ENCODE measurements at regions not wholly inside any gene's neighbourhood (a gene's known extent, or its start where the extent isn't known, plus 50 kb on each side); places are given as distances from the start of the nearest gene placed in this dataset.

DNA sequence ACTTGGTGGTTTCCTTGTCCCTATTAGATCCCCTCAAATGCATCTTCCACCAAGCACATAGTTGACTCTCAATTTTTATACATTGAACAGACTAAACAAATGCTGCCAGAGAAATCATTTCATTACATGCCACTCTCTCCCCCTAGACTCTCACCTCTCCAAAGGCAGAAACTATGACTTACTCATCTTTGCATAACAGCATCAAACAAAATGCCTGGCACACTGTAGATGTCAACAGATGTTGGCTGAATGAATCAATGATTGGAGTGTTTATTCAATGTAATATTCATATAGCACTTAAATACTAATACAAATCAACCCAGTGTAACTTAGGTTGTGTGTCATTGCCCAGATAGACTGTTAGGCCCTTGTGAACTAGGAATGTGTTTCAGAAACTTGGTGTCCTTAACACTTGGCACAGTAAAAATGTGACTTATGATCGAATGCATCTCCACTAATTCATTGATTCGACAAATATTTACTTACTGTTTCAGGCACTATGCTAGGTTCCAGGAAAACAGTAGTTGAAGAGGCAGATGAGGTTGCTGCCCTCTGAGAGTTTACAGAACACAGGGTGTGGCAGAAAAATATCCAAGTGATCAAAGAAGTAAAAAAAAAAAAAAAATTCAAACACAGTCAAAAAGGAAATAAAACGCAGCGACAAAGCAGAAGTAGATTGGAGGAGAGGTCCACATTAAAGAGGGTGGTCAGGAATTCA lies 188.5 kb upstream of the LRRN1 start:
- Mint-ChIP-seq H3K9me3 (peaks cover 0 to 11% (median 2%) of the 10 kb centered on the region in 9 donors), H3K27ac (no peak overlapping the region), H3K27me3 (peaks cover 0 to 18% (median 0%) of the 10 kb centered on the region in 5 donors), H3K36me3 (peaks cover 0 to 5% (median 0%) of the 10 kb centered on the region in 3 donors), H3K4me1 (no peaks in the 10 kb centered on the region), H3K4me3 (no peak overlapping the region)
- ATAC-seq (no peak), DNase-seq (no peak)
- POLR2A ChIA-PET, result no interaction called here

DNA sequence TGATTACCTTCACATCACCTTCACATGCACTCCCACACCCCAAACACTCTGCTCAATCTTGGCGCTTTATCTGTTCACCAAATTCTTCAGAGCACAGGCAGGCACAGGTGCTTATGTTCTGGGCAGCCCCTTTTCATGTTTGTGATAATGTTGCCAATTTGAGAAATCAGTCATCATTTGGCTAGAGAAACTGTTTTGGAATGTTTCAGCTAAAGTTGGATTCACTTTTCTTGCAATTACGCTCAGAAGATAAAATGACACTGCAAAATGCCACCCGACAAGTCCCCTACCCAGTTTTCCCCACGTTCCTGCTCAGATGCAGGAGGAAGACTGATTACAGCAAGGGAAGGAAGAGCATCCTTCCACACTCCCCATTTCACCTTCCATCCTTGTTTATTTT lies 192.9 kb upstream of the LRRN1 start:
- peaks cover 0 to 11% (median 2%) of the 10 kb centered on the region in 9 donors for H3K9me3 Mint-ChIP-seq
- H3K4me1 Mint-ChIP-seq, result peaks cover 0 to 4% (median 0%) of the 10 kb centered on the region in 4 donors
- peaks cover 0 to 12% (median 3%) of the 10 kb centered on the region in 5 donors for H3K27me3 Mint-ChIP-seq
- ATAC-seq, result no peak
- no peak overlapping the region for H3K27ac Mint-ChIP-seq
- DNase-seq, result no peak
- POLR2A ChIA-PET, result no interaction called here
- H3K4me3 Mint-ChIP-seq, result no peak overlapping the region
- peaks cover 0 to 5% (median 0%) of the 10 kb centered on the region in 3 donors for H3K36me3 Mint-ChIP-seq

DNA sequence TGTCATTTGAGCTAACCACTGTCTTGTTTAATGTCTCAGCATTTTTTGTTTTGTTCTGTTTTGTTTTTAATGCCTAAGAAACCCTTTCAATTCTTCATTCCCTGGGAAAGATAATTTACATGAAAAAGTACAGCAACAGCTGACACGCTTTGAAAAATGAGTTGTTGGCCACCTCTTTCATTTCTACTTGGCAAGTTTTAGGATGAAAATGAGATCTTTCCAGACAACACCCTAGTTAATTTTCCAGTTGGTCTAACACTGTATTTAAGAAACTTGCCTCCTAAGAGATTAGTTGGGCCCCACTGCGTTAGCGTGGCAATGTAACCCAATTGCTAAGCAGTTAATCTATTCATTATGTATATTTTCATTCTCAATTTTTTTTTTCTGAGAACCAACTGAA lies 194.0 kb upstream of the LRRN1 start:
- Mint-ChIP-seq H3K4me1 (peaks cover 0 to 4% (median 0%) of the 10 kb centered on the region in 4 donors), H3K4me3 (no peak overlapping the region), H3K27me3 (peaks cover 0 to 8% (median 3%) of the 10 kb centered on the region in 5 donors), H3K9me3 (peaks cover 0 to 11% (median 2%) of the 10 kb centered on the region in 9 donors), H3K27ac (no peak overlapping the region), H3K36me3 (peaks cover 0 to 5% (median 0%) of the 10 kb centered on the region in 3 donors)
- DNase-seq (no peak), ATAC-seq (no peak)
- POLR2A ChIA-PET, result no interaction called here

DNA sequence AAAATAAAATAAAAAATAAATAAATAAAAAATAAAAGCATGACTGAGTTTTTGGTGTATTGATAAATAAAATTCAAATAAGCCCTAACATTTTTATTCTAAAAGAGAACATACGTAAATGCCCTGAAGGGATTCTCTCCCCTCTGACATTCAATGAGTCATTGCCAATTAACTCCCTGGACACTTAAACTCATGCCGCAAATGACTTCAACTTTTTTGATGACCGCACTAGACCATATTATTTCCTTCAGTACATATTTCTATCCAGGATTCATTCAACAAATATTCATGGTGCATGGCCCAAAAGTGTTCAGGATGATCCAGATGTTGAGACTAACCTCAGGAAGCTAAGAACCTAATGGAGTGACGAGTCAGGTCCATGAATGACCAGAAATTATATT lies 195.9 kb upstream of the LRRN1 start:
- ATAC-seq (no peak), DNase-seq (no peak)
- Mint-ChIP-seq H3K27ac (no peak overlapping the region), H3K9me3 (no peaks in the 10 kb centered on the region), H3K4me3 (no peak overlapping the region), H3K36me3 (no peaks in the 10 kb centered on the region), H3K4me1 (peaks cover 0 to 4% (median 0%) of the 10 kb centered on the region in 4 donors), H3K27me3 (peaks cover 0 to 8% (median 3%) of the 10 kb centered on the region in 5 donors)
- POLR2A ChIA-PET, result no interaction called here

DNA sequence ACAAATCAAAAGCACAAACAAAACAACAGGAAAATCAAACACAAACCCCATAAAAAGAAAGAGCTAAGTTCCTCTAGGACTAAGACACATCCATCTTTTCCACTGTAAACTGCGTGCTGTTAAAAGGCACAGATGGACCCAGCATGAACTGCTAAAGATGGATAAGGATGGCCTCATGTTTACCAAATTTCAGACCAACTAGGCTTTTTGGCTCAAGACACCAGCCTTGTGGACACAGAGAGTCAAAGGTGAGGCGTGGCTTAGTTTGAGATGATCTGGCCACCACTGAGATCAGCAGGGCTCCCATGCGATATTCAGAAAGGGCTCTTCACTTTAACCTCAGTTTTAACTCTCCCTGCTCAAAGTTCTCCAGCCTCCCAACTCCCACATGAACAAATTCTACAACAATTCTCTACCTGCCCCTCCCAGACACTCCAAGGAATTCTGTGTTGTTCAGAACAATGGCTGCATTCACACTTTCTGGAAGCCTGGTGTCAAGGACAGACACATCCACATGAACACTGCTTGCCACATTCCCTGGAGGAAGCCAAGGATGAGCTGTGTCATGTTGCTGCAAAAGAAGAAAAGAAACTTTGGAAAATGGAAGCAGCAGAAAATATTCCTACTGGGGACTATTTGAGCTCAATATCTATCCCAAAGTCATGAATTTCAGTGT lies 198.4 kb upstream of the LRRN1 start:
- H3K9me3 Mint-ChIP-seq, result peaks cover 0 to 2% (median 0%) of the 10 kb centered on the region in 9 donors
- H3K27ac Mint-ChIP-seq, result no peak overlapping the region
- DNase-seq, result no peak
- peaks cover 0 to 4% (median 0%) of the 10 kb centered on the region in 4 donors for H3K4me1 Mint-ChIP-seq
- ATAC-seq, result no peak
- no peak overlapping the region for H3K4me3 Mint-ChIP-seq
- H3K27me3 Mint-ChIP-seq, result peaks cover 0 to 8% (median 0%) of the 10 kb centered on the region in 5 donors
- H3K36me3 Mint-ChIP-seq, result no peaks in the 10 kb centered on the region
- POLR2A ChIA-PET, result no interaction called here

DNA sequence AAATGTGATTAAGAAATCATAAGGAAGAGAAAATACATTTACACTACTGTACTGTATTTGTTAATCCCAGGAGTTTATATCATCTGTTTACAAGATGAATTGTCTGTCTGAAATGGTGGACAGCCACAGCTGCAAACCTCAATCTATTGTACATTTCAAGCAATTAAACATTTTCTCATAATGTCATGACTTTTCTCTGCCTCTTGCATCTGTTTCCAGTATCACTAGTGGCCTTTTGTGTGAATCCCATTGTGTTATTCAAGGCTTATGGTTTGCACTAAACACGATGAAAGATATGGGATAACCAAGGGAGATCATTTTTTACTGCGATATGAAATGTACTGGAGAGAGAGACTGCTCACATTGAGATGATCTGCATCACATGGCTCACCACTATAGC lies 200.2 kb upstream of the LRRN1 start:
- Mint-ChIP-seq H3K4me3 (no peak overlapping the region), H3K27me3 (peaks cover 0 to 8% (median 0%) of the 10 kb centered on the region in 5 donors), H3K27ac (no peak overlapping the region), H3K36me3 (no peaks in the 10 kb centered on the region), H3K9me3 (peaks cover 0 to 4% (median 0%) of the 10 kb centered on the region in 9 donors), H3K4me1 (peaks cover 0 to 4% (median 0%) of the 10 kb centered on the region in 4 donors)
- no peak for DNase-seq
- POLR2A ChIA-PET, result no interaction called here
- ATAC-seq, result no peak

DNA sequence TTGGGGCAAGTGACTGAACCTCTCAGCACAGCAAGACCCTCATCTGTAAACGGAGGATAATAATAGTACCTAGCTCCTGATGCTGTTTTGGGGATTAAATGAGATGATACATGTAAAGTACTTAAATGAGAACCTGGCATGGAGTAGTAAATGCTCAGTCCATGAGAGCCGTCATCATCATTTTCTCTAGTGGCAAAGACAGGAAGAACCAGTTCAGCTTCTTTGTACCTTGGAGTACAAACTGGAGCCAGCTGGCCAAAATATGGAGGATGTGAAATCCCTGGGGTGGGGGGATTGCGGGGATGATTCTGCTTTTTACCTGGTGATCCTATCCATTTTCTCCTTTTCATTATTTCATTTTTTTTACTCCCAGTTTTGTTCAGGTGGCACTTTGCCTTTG lies 204.2 kb upstream of the LRRN1 start:
- ATAC-seq, result no peak
- DNase-seq, result no peak
- H3K4me3 Mint-ChIP-seq, result no peak overlapping the region
- POLR2A ChIA-PET, result no interaction called here
- no peak overlapping the region for H3K27ac Mint-ChIP-seq
- peaks cover 0 to under 1% (median 0%) of the 10 kb centered on the region in 4 donors for H3K4me1 Mint-ChIP-seq
- no peaks in the 10 kb centered on the region for H3K27me3 Mint-ChIP-seq
- peaks cover 0 to 7% (median 0%) of the 10 kb centered on the region in 9 donors for H3K9me3 Mint-ChIP-seq
- H3K36me3 Mint-ChIP-seq, result no peaks in the 10 kb centered on the region

DNA sequence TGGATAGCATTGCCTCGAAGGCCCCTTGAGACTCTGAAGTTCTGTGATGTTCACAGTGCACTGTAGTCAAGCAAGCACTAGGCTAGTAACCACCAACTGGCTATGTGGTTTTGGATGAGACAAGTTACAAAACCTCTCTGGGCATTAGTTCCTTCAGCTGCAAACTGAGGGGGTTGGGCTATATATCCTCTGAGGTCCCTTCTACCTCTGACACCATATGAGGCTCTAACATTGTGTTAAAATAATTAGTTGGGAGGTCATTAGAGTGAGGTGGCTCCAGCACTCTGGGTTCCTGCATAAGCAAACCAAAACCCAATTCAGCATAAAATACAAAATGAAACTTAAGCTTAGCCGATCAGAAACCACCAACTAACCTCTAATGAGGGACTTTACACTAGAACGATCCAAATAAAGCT lies 209.5 kb upstream of the LRRN1 start:
- H3K27me3 Mint-ChIP-seq, result peaks cover 0 to 2% (median 0%) of the 10 kb centered on the region in 5 donors
- POLR2A ChIA-PET, result no interaction called here
- no peak for DNase-seq
- no peak overlapping the region for H3K4me3 Mint-ChIP-seq
- H3K4me1 Mint-ChIP-seq, result peaks cover 0 to 2% (median 0%) of the 10 kb centered on the region in 4 donors
- no peaks in the 10 kb centered on the region for H3K36me3 Mint-ChIP-seq
- H3K9me3 Mint-ChIP-seq, result peaks cover 0 to 7% (median 0%) of the 10 kb centered on the region in 9 donors
- ATAC-seq, result no peak
- H3K27ac Mint-ChIP-seq, result no peak overlapping the region

DNA sequence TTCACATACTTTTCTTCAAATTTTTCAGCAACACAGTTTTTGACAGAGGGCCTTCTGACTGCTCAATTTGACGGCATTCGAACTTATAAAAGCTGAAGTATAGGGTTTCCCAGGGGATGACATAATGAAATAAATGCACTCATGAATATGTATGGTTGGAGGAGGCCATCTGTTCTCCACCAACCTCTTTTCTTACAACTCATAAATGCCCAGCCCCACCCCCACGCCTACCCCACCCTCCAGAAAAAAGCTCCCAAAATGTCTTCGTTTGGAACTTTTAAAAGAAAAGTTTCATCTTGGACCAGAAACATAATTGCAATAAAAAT lies 211.6 kb upstream of the LRRN1 start:
- peaks cover 0 to 2% (median 0%) of the 10 kb centered on the region in 5 donors for H3K27me3 Mint-ChIP-seq
- ATAC-seq (no peak), DNase-seq (no peak)
- H3K27ac Mint-ChIP-seq, result no peak overlapping the region
- peaks cover 0 to 5% (median 0%) of the 10 kb centered on the region in 9 donors for H3K9me3 Mint-ChIP-seq
- POLR2A ChIA-PET, result no interaction called here
- peaks cover 0 to 2% (median 0%) of the 10 kb centered on the region in 4 donors for H3K4me1 Mint-ChIP-seq
- no peaks in the 10 kb centered on the region for H3K36me3 Mint-ChIP-seq
- no peak overlapping the region for H3K4me3 Mint-ChIP-seq

DNA sequence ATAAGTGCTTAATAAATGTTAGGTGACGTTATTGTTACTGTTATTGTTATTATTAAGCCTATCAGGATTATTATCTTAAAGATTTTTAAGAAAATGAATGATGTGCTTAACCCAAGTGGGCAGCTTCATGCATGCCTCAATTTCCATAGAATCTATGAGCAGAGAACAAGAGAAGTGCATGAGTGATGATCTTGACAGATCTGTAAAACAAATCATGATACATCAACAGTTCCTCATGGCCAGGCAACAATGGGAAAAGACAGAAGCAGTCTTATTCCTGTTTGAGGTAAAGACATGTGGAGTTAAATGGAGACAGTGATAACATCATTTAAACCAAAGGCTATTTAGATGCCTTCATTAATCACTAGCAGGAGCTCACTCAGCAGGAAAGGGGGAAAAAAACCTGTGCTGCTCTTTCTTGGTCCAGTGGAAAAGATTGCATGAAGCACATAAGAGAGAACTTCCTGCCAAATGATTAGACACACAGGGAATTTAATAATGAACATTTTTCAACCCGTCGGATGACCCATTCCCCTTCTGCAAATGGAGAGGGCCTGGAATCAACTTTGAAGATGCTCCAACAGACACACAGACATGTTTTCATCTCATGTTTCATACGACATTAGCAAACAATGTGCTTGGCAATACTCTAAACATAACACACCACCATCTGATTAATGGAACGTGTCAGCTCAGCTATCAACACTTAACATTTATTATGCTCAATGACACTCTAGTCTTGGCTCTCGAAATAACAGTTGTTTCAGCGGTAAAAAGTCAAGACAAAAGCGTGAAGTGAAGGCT lies 212.2 kb upstream of the LRRN1 start:
- no peak overlapping the region for H3K27ac Mint-ChIP-seq
- ATAC-seq (no peak), DNase-seq (no peak)
- H3K36me3 Mint-ChIP-seq, result no peaks in the 10 kb centered on the region
- H3K27me3 Mint-ChIP-seq, result peaks cover 0 to 2% (median 0%) of the 10 kb centered on the region in 5 donors
- no peak overlapping the region for H3K4me3 Mint-ChIP-seq
- peaks cover 0 to 3% (median 0%) of the 10 kb centered on the region in 9 donors for H3K9me3 Mint-ChIP-seq
- peaks cover 0 to 2% (median 0%) of the 10 kb centered on the region in 4 donors for H3K4me1 Mint-ChIP-seq
- POLR2A ChIA-PET, result no interaction called here

DNA sequence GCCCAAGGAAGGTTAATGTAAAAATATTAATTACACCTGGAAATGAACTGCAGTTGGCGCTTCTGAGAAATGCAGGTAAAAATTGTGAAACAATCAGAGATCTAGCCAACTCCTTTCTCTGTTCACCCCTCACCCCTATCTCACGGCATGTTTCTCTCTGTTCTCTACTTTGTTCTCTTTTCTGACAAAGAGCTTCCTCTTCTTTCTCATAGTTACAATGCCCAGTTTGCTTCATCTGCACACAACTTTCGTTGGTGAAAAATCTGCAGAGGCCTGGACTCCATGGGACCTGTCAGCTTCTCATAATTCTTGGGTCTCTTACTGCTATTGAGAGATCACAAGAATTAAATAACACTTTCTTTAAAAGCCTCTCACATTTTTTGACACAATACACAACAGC lies 212.9 kb upstream of the LRRN1 start:
- no peak overlapping the region for H3K4me3 Mint-ChIP-seq
- DNase-seq (no peak), ATAC-seq (no peak)
- POLR2A ChIA-PET, result no interaction called here
- H3K27ac Mint-ChIP-seq, result no peak overlapping the region
- H3K36me3 Mint-ChIP-seq, result no peaks in the 10 kb centered on the region
- H3K9me3 Mint-ChIP-seq, result peaks cover 0 to 2% (median 0%) of the 10 kb centered on the region in 9 donors
- peaks cover 0 to 2% (median 0%) of the 10 kb centered on the region in 4 donors for H3K4me1 Mint-ChIP-seq
- peaks cover 0 to 2% (median 0%) of the 10 kb centered on the region in 5 donors for H3K27me3 Mint-ChIP-seq

DNA sequence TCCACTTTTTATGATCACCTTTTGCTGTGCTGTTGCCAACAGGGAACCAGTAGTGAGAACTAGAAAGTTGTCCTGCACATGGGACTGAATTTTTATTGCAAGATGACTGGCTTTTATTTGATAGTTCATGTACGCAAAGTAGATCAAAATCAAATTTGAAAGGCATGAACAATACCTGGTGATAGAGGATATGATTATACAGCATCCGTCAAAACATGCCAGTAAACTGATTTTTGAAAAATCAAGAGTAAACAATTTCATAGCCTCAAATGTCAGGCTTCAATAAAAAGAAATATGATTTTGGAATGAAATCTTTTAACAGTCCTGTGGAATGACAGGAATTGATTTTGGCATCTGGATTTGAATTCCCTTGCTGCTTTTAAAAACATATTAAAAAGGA lies 219.6 kb upstream of the LRRN1 start:
- H3K27ac Mint-ChIP-seq, result no peak overlapping the region
- no peaks in the 10 kb centered on the region for H3K9me3 Mint-ChIP-seq
- POLR2A ChIA-PET, result no interaction called here
- no peaks in the 10 kb centered on the region for H3K36me3 Mint-ChIP-seq
- H3K27me3 Mint-ChIP-seq, result peaks cover 0 to 2% (median 0%) of the 10 kb centered on the region in 5 donors
- ATAC-seq, result no peak
- no peak for DNase-seq
- H3K4me1 Mint-ChIP-seq, result peaks cover 0 to 12% (median 0%) of the 10 kb centered on the region in 4 donors
- no peak overlapping the region for H3K4me3 Mint-ChIP-seq

DNA sequence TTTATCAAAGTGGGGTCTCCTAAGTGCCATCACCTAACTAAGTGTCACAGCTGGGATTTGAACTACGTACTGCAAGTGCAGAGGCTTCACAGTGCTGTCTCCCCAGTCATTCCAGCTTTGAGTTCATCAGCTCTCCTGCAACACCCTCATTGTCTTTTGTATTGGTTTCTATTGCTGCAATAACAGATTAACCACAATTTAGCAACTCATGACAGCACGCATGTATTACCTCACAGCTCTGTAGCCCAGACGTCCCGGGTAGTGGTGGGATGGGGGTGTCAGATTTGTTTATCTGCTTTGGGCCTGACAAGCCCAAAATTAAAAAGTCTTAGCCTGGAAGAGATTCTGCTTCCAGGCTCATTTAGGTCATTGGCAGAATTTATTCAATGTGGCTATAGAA lies 220.5 kb upstream of the LRRN1 start:
- Mint-ChIP-seq H3K27ac (no peak overlapping the region), H3K4me3 (no peak overlapping the region), H3K9me3 (no peaks in the 10 kb centered on the region), H3K36me3 (no peaks in the 10 kb centered on the region), H3K4me1 (peaks cover 0 to 12% (median 0%) of the 10 kb centered on the region in 4 donors), H3K27me3 (peaks cover 0 to 2% (median 0%) of the 10 kb centered on the region in 5 donors)
- no peak for ATAC-seq
- DNase-seq, result no peak
- POLR2A ChIA-PET, result no interaction called here
